A673 (cell line): ENCODE measurements at regions not wholly inside any gene's neighbourhood (a gene's known extent, or its start where the extent isn't known, plus 50 kb on each side); places are given as distances from the start of the nearest gene placed in this dataset.
"Not testable (repeated sequence)": the region's sequence is repeated elsewhere in the genome, so short reads cannot be mapped to it uniquely, and the experiment has no call there.

Experiments
- BruUV-seq: library from RNA; stranded (reverse); fragments of 400-500 nt; replicated peaks from 2 replicates; lab custom pipeline; 2021; lab: Mats Ljungman, UMichigan
- CTCF ChIA-PET: fragments of 300-600 bp; sonication (Branson Sonifier 250); formaldehyde crosslinking; loops from one replicate; lab custom pipeline; 2022; ENCODE audit warnings: antibody characterized with exemption; lab: Charles Lee
- POLR2A ChIA-PET: fragments of 300-600 bp; sonication (Branson Sonifier 250); formaldehyde crosslinking; loops from one replicate; lab custom pipeline; 2022; ENCODE audit warnings: antibody characterized with exemption; ENCODE audit not compliant: low non-redundant PET; lab: Charles Lee
- DNase-seq: peaks from one replicate; pipeline ENCODE4 v3.0.0-alpha.2; 2015; ENCODE audit warnings: low spot score
- H3K27ac ChIP-seq: fragments of 200-600 bp; sonication (generic); 2 replicates; pipeline ENCODE4 v1.5.1; 2016; ENCODE audit warnings: mixed run types, low read depth, mild to moderate bottlenecking, mixed read lengths, antibody characterized with exemption, low read length; ENCODE audit not compliant: poor library complexity, severe bottlenecking
- H3K27me3 ChIP-seq: fragments of 200-600 bp; sonication (generic); replicated peaks from 2 replicates; pipeline ENCODE4 v1.6.1; 2017; ENCODE audit warnings: mixed run types, low read depth, mild to moderate bottlenecking, mixed read lengths, antibody characterized with exemption, low read length; ENCODE audit not compliant: insufficient read depth, poor library complexity
- H3K36me3 ChIP-seq: fragments of 200-600 bp; sonication (generic); 2 replicates; pipeline ENCODE4 v1.6.1; 2016; ENCODE audit warnings: mixed run types, mild to moderate bottlenecking, mixed read lengths, antibody characterized with exemption, low read length; ENCODE audit not compliant: insufficient read depth, poor library complexity, severe bottlenecking
- H3K4me1 ChIP-seq: fragments of 200-600 bp; sonication (generic); 2 replicates; pipeline ENCODE4 v1.6.1; 2017; ENCODE audit warnings: mixed run types, mild to moderate bottlenecking, mixed read lengths, antibody characterized with exemption, low read length; ENCODE audit not compliant: insufficient read depth, poor library complexity, severe bottlenecking
- H3K4me3 ChIP-seq: fragments of 200-600 bp; sonication (generic); 2 replicates; pipeline ENCODE4 v1.5.1; 2016; ENCODE audit warnings: low read depth, mixed run types, mild to moderate bottlenecking, mixed read lengths, low read length; ENCODE audit not compliant: poor library complexity, severe bottlenecking
- H3K9me3 ChIP-seq: fragments of 200-600 bp; sonication (generic); 2 replicates; pipeline ENCODE4 v1.6.1; 2016; ENCODE audit warnings: mixed run types, low read depth, mild to moderate bottlenecking, mixed read lengths, antibody characterized with exemption, low read length; ENCODE audit not compliant: poor library complexity, severe bottlenecking
- CTCF ChIP-seq: fragments of 300-800, 200-600 bp; sonication (generic); conservative IDR thresholded peaks from 2 replicates; pipeline ENCODE4 v1.5.1; 2017; ENCODE audit warnings: low read depth, mild to moderate bottlenecking, antibody characterized with exemption, low read length, moderate library complexity, mixed read lengths
- EZH2 ChIP-seq: fragments of 200-600 bp; sonication (generic); IDR thresholded peaks from 2 replicates; pipeline ENCODE4 v1.6.1; 2017; ENCODE audit warnings: borderline replicate concordance, low read depth, mild to moderate bottlenecking, mixed read lengths, antibody characterized with exemption, low read length; ENCODE audit not compliant: poor library complexity, severe bottlenecking
- intact Hi-C: fragments of 100-400 bp; cut with micrococcal nuclease; formaldehyde crosslinking; loops from one replicate; pipeline ENCODE4 v1.10.0; 2022; ENCODE audit not compliant: unreplicated experiment

GRCh38 chr12:34306133-34306830 is 284.0 kb downstream of the ALG10 start:
- Histone ChIP-seq H3K4me3 (no peak overlapping the region), H3K9me3 (peaks cover 33% of the 10 kb centered on the region), H3K27me3 (no peaks in the 10 kb centered on the region), H3K4me1 (no peaks in the 10 kb centered on the region), H3K36me3 (no peaks in the 10 kb centered on the region), H3K27ac (no peak overlapping the region)
- BruUV-seq: no TSS peak
- POLR2A ChIA-PET: no interaction called here
- intact Hi-C loops: no loop called here
- CTCF ChIA-PET: no interaction called here
- DNase-seq: no peak
- TF ChIP-seq CTCF: no peak

- POLR2A ChIA-PET, BruUV-seq: not testable (repeated sequence)
Measured at GRCh38 chr12:34309806-34310804, 287.8 kb downstream of the ALG10 start.

GRCh38 chr12:34311337-34311736 is 289.0 kb downstream of the ALG10 start:
- ChIA-PET POLR2A (no interaction called here), CTCF (no interaction called here)
- Histone ChIP-seq H3K4me1 (no peaks in the 10 kb centered on the region), H3K36me3 (no peaks in the 10 kb centered on the region), H3K27ac (no peak overlapping the region), H3K9me3 (peaks cover 19% of the 10 kb centered on the region), H3K27me3 (no peaks in the 10 kb centered on the region), H3K4me3 (no peak overlapping the region)
- TF ChIP-seq EZH2: no peak
- TF ChIP-seq CTCF: no peak
- BruUV-seq: no TSS peak
- intact Hi-C loops: loop anchor here (10.0 kb wide), 1 partner anchor 63 kb away; no protein-coding TSS in a partner anchor
- no peak for DNase-seq

More at GRCh38 chr12:34309806-34310804, 287.8 kb downstream of the ALG10 start:
- H3K27ac ChIP-seq, H3K27me3 ChIP-seq, H3K36me3 ChIP-seq, H3K4me3 ChIP-seq, CTCF ChIA-PET, H3K4me1 ChIP-seq, DNase-seq: not testable (repeated sequence)
- peaks cover 30% of the 10 kb centered on the region for H3K9me3 ChIP-seq
- intact Hi-C loops: loop anchor here (10.0 kb wide), 1 partner anchor 65 kb away; no protein-coding TSS in a partner anchor
